RWPE2 (cell line): ENCODE measurements at regions not wholly inside any gene's neighbourhood (a gene's known extent, or its start where the extent isn't known, plus 50 kb on each side); places are given as distances from the start of the nearest gene placed in this dataset.

Experiments used
- ATAC-seq: fragments of 200-7000 bp; cut with Tn5 transposase; 3 replicates; pipeline ENCODE4 v1.9.1; 2021; ENCODE audit warnings: low read depth
- DNase-seq: peaks from one replicate; pipeline ENCODE4 v3.0.0-alpha.2; 2020; ENCODE audit warnings: low spot score
- H3K27ac ChIP-seq: fragments of 450-650 bp; 2 replicates; pipeline ENCODE4 v1.5.1; 2017; ENCODE audit warnings: mild to moderate bottlenecking; ENCODE audit not compliant: poor library complexity, severe bottlenecking
- H3K27me3 ChIP-seq: fragments of 250-450 bp; sonication (Bioruptor Pico); 2 replicates; pipeline ENCODE4 v1.5.1; 2021; ENCODE audit warnings: mild to moderate bottlenecking, moderate library complexity; ENCODE audit not compliant: insufficient read depth, poor library complexity, severe bottlenecking
- H3K36me3 ChIP-seq: fragments of 250-450 bp; sonication (Bioruptor Pico); 2 replicates; pipeline ENCODE4 v1.5.1; 2020; ENCODE audit warnings: low read depth, mild to moderate bottlenecking, moderate library complexity
- H3K4me1 ChIP-seq: fragments of 250-450 bp; sonication (Bioruptor Pico); 2 replicates; pipeline ENCODE4 v1.5.1; 2021; ENCODE audit warnings: mild to moderate bottlenecking, moderate library complexity; ENCODE audit not compliant: insufficient read depth, poor library complexity, severe bottlenecking
- H3K4me3 ChIP-seq: fragments of 250-450 bp; sonication (Bioruptor Pico); 2 replicates; pipeline ENCODE4 v1.5.1; 2021; ENCODE audit warnings: mild to moderate bottlenecking, moderate library complexity; ENCODE audit not compliant: severe bottlenecking
- H3K9me3 ChIP-seq: fragments of 250-450 bp; sonication (Bioruptor Pico); 2 replicates; pipeline ENCODE4 v1.5.1; 2021; ENCODE audit warnings: mild to moderate bottlenecking, moderate library complexity; ENCODE audit not compliant: severe bottlenecking
- CTCF ChIP-seq: fragments of 450-650 bp; IDR thresholded peaks from one replicate; pipeline ENCODE4 v1.5.1; 2017; ENCODE audit warnings: mild to moderate bottlenecking, moderate library complexity; ENCODE audit not compliant: poor library complexity, severe bottlenecking

DNA sequence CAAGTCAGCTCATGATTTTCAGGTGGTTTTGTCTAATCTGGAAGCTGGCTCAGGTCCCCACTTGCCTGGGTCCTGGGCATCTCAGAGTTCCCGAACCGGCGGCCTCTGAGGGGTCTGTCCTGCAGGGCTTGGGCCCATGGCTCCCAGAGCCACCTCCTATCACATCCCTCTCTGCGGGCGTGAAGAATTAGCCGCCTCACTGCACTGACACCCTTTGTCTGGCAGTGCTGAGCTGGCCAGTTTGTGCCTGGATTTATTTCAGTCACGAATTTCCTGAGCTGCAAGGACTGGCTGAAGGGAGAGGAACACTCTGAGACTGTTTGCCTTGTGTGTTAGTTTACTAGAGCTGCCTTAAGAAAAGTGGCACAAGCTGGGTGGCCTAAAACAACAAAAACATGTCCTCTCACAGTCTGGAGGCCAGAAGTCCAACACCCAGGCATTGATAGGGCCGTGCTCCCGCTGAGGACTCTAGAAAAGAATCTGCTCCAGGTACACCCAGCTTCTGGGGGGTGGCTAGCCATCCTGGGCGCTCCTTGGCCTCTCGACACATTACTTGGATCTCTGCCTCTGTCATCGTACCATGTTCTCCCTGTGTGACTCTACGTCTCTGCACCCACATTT, 217.5 kb upstream of the DYNLRB2 start:
- DNase-seq = no peak
- Histone ChIP-seq H3K27ac (no peak overlapping the region), H3K36me3 (no peaks in the 10 kb centered on the region), H3K4me3 (no peak overlapping the region), H3K4me1 (no peaks in the 10 kb centered on the region), H3K9me3 (no peaks in the 10 kb centered on the region), H3K27me3 (no peaks in the 10 kb centered on the region)
- TF ChIP-seq CTCF = no peak
- ATAC-seq = no peak

- no peak for DNase-seq
- H3K9me3 ChIP-seq = no peaks in the 10 kb centered on the region
- no peaks in the 10 kb centered on the region for H3K27me3 ChIP-seq
- no peak for ATAC-seq
- no peaks in the 10 kb centered on the region for H3K36me3 ChIP-seq
- no peak overlapping the region for H3K4me3 ChIP-seq
- H3K27ac ChIP-seq = no peak overlapping the region
- no peaks in the 10 kb centered on the region for H3K4me1 ChIP-seq
- TF ChIP-seq CTCF = peak; percentile 28
Measured at GRCh38 chr16:80319181-80319580, 221.6 kb upstream of the DYNLRB2 start.

GRCh38 chr16:80318107-80318506, 222.7 kb upstream of the DYNLRB2 start:
- no peaks in the 10 kb centered on the region for H3K27me3 ChIP-seq
- H3K9me3 ChIP-seq = no peaks in the 10 kb centered on the region
- no peak overlapping the region for H3K27ac ChIP-seq
- DNase-seq = no peak
- no peaks in the 10 kb centered on the region for H3K36me3 ChIP-seq
- no peak overlapping the region for H3K4me3 ChIP-seq
- no peak for TF ChIP-seq CTCF
- no peak for ATAC-seq
- H3K4me1 ChIP-seq = no peaks in the 10 kb centered on the region

- Histone ChIP-seq H3K27ac (no peak overlapping the region), H3K4me1 (no peaks in the 10 kb centered on the region), H3K27me3 (no peaks in the 10 kb centered on the region), H3K4me3 (no peak overlapping the region), H3K36me3 (no peaks in the 10 kb centered on the region), H3K9me3 (no peaks in the 10 kb centered on the region)
- ATAC-seq = no peak
- TF ChIP-seq CTCF = peak; percentile 31
- DNase-seq = no peak
Measured at GRCh38 chr16:80317599-80318037, 223.2 kb upstream of the DYNLRB2 start.

GRCh38 chr16:80317116-80317515, 223.7 kb upstream of the DYNLRB2 start:
- ATAC-seq (no peak), DNase-seq (no peak)
- Histone ChIP-seq H3K9me3 (no peaks in the 10 kb centered on the region), H3K4me1 (no peaks in the 10 kb centered on the region), H3K27ac (no peak overlapping the region), H3K4me3 (no peak overlapping the region), H3K27me3 (no peaks in the 10 kb centered on the region), H3K36me3 (no peaks in the 10 kb centered on the region)
- TF ChIP-seq CTCF = no peak
